ENCODE measurements at regions not wholly inside any gene's neighbourhood (a gene's known extent, or its start where the extent isn't known, plus 50 kb on each side); places are given as distances from the start of the nearest gene placed in this dataset.

- TF ChIP-seq USF2 (IDR thresholded peaks at IDR 0.05; ENCODE audit: low read depth, low read length), result no peak
- no peak for TF ChIP-seq CTCF (conservative IDR thresholded peaks at IDR 0.05; ENCODE audit: low read depth, low read length)
- TF ChIP-seq CEBPB (IDR thresholded peaks at IDR 0.05; ENCODE audit: low read depth, low read length), result no peak
- no peak for TF ChIP-seq CHD1 (IDR thresholded peaks at IDR 0.05; ENCODE audit: low read depth, low read length)
Measured at GRCh38 chr12:112710414-112710813, 81.1 kb upstream of the RPH3A start.
